ENCODE measurements at regions not wholly inside any gene's neighbourhood (a gene's known extent, or its start where the extent isn't known, plus 50 kb on each side); places are given as distances from the start of the nearest gene placed in this dataset.
"Not testable (repeated sequence)": the region's sequence is repeated elsewhere in the genome, so short reads cannot be mapped to it uniquely, and the experiment has no call there.

- no peaks in the 10 kb centered on the region for H3K27me3 ChIP-seq (ENCODE audit: control insufficient read depth in 3 of 3, insufficient read depth in 3 of 3, low read depth in 1 of 3, low read length in 3 of 3)
- H3K27ac ChIP-seq (replicated peaks; ENCODE audit: low read length): no peak overlapping the region
- no peak overlapping the region for H2BK15ac ChIP-seq (ENCODE audit: low read length)
- no peak overlapping the region for H2BK5ac ChIP-seq (ENCODE audit: low read length)
- no peak overlapping the region for H2AK5ac ChIP-seq (ENCODE audit: low read depth, low read length)
- no peak overlapping the region for H3K9ac ChIP-seq (ENCODE audit: low read depth, low read length, poor library complexity)
- WGBS, 2 donors (ENCODE audit: extremely low coverage in 2 of 2, insufficient read length in 2 of 2, insufficient replicate concordance in 1 of 2): no CpG with 5 or more reads among the region's 3 CpGs
- H3K4ac ChIP-seq (ENCODE audit: low read length): no peak overlapping the region
- H2AFZ ChIP-seq (ENCODE audit: low read length): no peak overlapping the region
- DNase-seq (ENCODE audit: low spot score): no peak
- H3K36me3 ChIP-seq (replicated peaks in 1 of 2; ENCODE audit: control insufficient read depth in 2 of 2, insufficient read depth in 2 of 2, low read length in 2 of 2): no peaks in the 10 kb centered on the region
- no peak overlapping the region for H3K23ac ChIP-seq (ENCODE audit: low read depth, low read length, poor library complexity)
- H2BK12ac ChIP-seq (ENCODE audit: low read length): no peak overlapping the region
- no peak overlapping the region for H3K14ac ChIP-seq (ENCODE audit: low read length)
- H3K79me1 ChIP-seq (ENCODE audit: low read depth, low read length): no peaks in the 10 kb centered on the region
- H2BK120ac ChIP-seq (ENCODE audit: low read depth, low read length): no peak overlapping the region
- H4K8ac ChIP-seq (ENCODE audit: low read depth, low read length): no peak overlapping the region
- no peak overlapping the region for H3K4me2 ChIP-seq (ENCODE audit: insufficient read depth, low read length, poor library complexity, severe bottlenecking)
- H3K4me1 ChIP-seq (ENCODE audit: control insufficient read depth in 2 of 2, insufficient read depth in 1 of 2, low read depth in 1 of 2, low read length in 2 of 2): peaks cover 0 to 3% of the 10 kb centered on the region in 2 donors
- H3K4me3 ChIP-seq (ENCODE audit: low read length in 2 of 2): no peak overlapping the region
- no peaks in the 10 kb centered on the region for H3K9me3 ChIP-seq (replicated peaks in 1 of 2; ENCODE audit: control insufficient read depth in 2 of 2, insufficient read depth in 1 of 2, low read depth in 1 of 2, low read length in 2 of 2)
- no peak overlapping the region for H4K91ac ChIP-seq (ENCODE audit: low read depth, low read length, poor library complexity)
- H3K18ac ChIP-seq (ENCODE audit: low read length): no peak overlapping the region
These were observed 1157.6 kb upstream of the SEMA6A start for GRCh38 chr5:117732264-117732663.

GRCh38 chr5:117731446-117731845 is 1156.8 kb upstream of the SEMA6A start:
- no peak overlapping the region for H4K91ac ChIP-seq (ENCODE audit: low read depth, low read length, poor library complexity)
- no peak overlapping the region for H2BK120ac ChIP-seq (ENCODE audit: low read depth, low read length)
- H3K4me2 ChIP-seq (ENCODE audit: insufficient read depth, low read length, poor library complexity, severe bottlenecking): no peak overlapping the region
- H3K36me3 ChIP-seq (replicated peaks in 1 of 2; ENCODE audit: control insufficient read depth in 2 of 2, insufficient read depth in 2 of 2, low read length in 2 of 2): no peaks in the 10 kb centered on the region
- no peak overlapping the region for H2AK5ac ChIP-seq (ENCODE audit: low read depth, low read length)
- no peaks in the 10 kb centered on the region for H3K9me3 ChIP-seq (replicated peaks in 1 of 2; ENCODE audit: control insufficient read depth in 2 of 2, insufficient read depth in 1 of 2, low read depth in 1 of 2, low read length in 2 of 2)
- H3K4me1 ChIP-seq (ENCODE audit: control insufficient read depth in 2 of 2, insufficient read depth in 1 of 2, low read depth in 1 of 2, low read length in 2 of 2): peaks cover 0 to 3% of the 10 kb centered on the region in 2 donors
- no peak overlapping the region for H2BK15ac ChIP-seq (ENCODE audit: low read length)
- no peak overlapping the region for H3K4me3 ChIP-seq (ENCODE audit: low read length in 2 of 2)
- no peak overlapping the region for H3K14ac ChIP-seq (ENCODE audit: low read length)
- no peak overlapping the region for H3K23ac ChIP-seq (ENCODE audit: low read depth, low read length, poor library complexity)
- no peak overlapping the region for H2BK5ac ChIP-seq (ENCODE audit: low read length)
- H2BK12ac ChIP-seq (ENCODE audit: low read length): no peak overlapping the region
- H2AFZ ChIP-seq (ENCODE audit: low read length): no peak overlapping the region
- no CpG with 5 or more reads among the region's 2 CpGs for WGBS, 2 donors (ENCODE audit: extremely low coverage in 2 of 2, insufficient read length in 2 of 2, insufficient replicate concordance in 1 of 2)
- no peak overlapping the region for H3K9ac ChIP-seq (ENCODE audit: low read depth, low read length, poor library complexity)
- no peak overlapping the region for H3K18ac ChIP-seq (ENCODE audit: low read length)
- DNase-seq (ENCODE audit: low spot score): no peak
- H3K4ac ChIP-seq (ENCODE audit: low read length): no peak overlapping the region
- no peak overlapping the region for H3K27ac ChIP-seq (replicated peaks; ENCODE audit: low read length)
- H3K27me3 ChIP-seq (ENCODE audit: control insufficient read depth in 3 of 3, insufficient read depth in 3 of 3, low read depth in 1 of 3, low read length in 3 of 3): no peaks in the 10 kb centered on the region
- H4K8ac ChIP-seq (ENCODE audit: low read depth, low read length): no peak overlapping the region
- H3K79me1 ChIP-seq (ENCODE audit: low read depth, low read length): no peaks in the 10 kb centered on the region

- WGBS, 2 donors (ENCODE audit: extremely low coverage in 2 of 2, insufficient read length in 2 of 2, insufficient replicate concordance in 1 of 2): no CpG with 5 or more reads among the region's 4 CpGs
- H3K4me2 ChIP-seq (ENCODE audit: insufficient read depth, low read length, poor library complexity, severe bottlenecking); H3K79me1 ChIP-seq (ENCODE audit: low read depth, low read length); H3K23ac ChIP-seq (ENCODE audit: low read depth, low read length, poor library complexity); DNase-seq (ENCODE audit: low spot score); H3K4me3 ChIP-seq (ENCODE audit: low read length in 2 of 2); H2AFZ ChIP-seq (ENCODE audit: low read length); H3K9me3 ChIP-seq (replicated peaks in 1 of 2; ENCODE audit: control insufficient read depth in 2 of 2, insufficient read depth in 1 of 2, low read depth in 1 of 2, low read length in 2 of 2); H2AK5ac ChIP-seq (ENCODE audit: low read depth, low read length); H3K36me3 ChIP-seq (replicated peaks in 1 of 2; ENCODE audit: control insufficient read depth in 2 of 2, insufficient read depth in 2 of 2, low read length in 2 of 2); H4K91ac ChIP-seq (ENCODE audit: low read depth, low read length, poor library complexity); H3K27me3 ChIP-seq (ENCODE audit: control insufficient read depth in 3 of 3, insufficient read depth in 3 of 3, low read depth in 1 of 3, low read length in 3 of 3); H3K4ac ChIP-seq (ENCODE audit: low read length); H2BK120ac ChIP-seq (ENCODE audit: low read depth, low read length); H3K4me1 ChIP-seq (ENCODE audit: control insufficient read depth in 2 of 2, insufficient read depth in 1 of 2, low read depth in 1 of 2, low read length in 2 of 2); H3K9ac ChIP-seq (ENCODE audit: low read depth, low read length, poor library complexity); H4K8ac ChIP-seq (ENCODE audit: low read depth, low read length); H3K14ac ChIP-seq (ENCODE audit: low read length); H2BK12ac ChIP-seq (ENCODE audit: low read length); H3K27ac ChIP-seq (replicated peaks; ENCODE audit: low read length); H2BK15ac ChIP-seq (ENCODE audit: low read length); H3K18ac ChIP-seq (ENCODE audit: low read length); H2BK5ac ChIP-seq (ENCODE audit: low read length): not testable (repeated sequence)
These were observed 1146.2 kb upstream of the SEMA6A start for GRCh38 chr5:117720784-117721183.

GRCh38 chr5:117719413-117719812 is 1144.8 kb upstream of the SEMA6A start:
- Histone ChIP-seq H3K79me1 (ENCODE audit: low read depth, low read length) (no peaks in the 10 kb centered on the region), H3K36me3 (replicated peaks in 1 of 2; ENCODE audit: control insufficient read depth in 2 of 2, insufficient read depth in 2 of 2, low read length in 2 of 2) (no peaks in the 10 kb centered on the region), H3K4ac (ENCODE audit: low read length) (no peak overlapping the region), H3K27me3 (ENCODE audit: control insufficient read depth in 3 of 3, insufficient read depth in 3 of 3, low read depth in 1 of 3, low read length in 3 of 3) (no peaks in the 10 kb centered on the region), H3K23ac (ENCODE audit: low read depth, low read length, poor library complexity) (no peak overlapping the region), H2AFZ (ENCODE audit: low read length) (no peak overlapping the region), H3K27ac (replicated peaks; ENCODE audit: low read length) (no peak overlapping the region), H2BK15ac (ENCODE audit: low read length) (no peak overlapping the region), H4K91ac (ENCODE audit: low read depth, low read length, poor library complexity) (no peak overlapping the region), H3K9me3 (replicated peaks in 1 of 2; ENCODE audit: control insufficient read depth in 2 of 2, insufficient read depth in 1 of 2, low read depth in 1 of 2, low read length in 2 of 2) (peaks cover 0 to 3% of the 10 kb centered on the region in 2 donors), H2BK120ac (ENCODE audit: low read depth, low read length) (no peak overlapping the region), H3K9ac (ENCODE audit: low read depth, low read length, poor library complexity) (no peak overlapping the region), H3K14ac (ENCODE audit: low read length) (no peak overlapping the region), H3K4me3 (ENCODE audit: low read length in 2 of 2) (no peak overlapping the region), H3K4me1 (ENCODE audit: control insufficient read depth in 2 of 2, insufficient read depth in 1 of 2, low read depth in 1 of 2, low read length in 2 of 2) (no peaks in the 10 kb centered on the region), H4K8ac (ENCODE audit: low read depth, low read length) (no peak overlapping the region), H2AK5ac (ENCODE audit: low read depth, low read length) (no peak overlapping the region), H2BK5ac (ENCODE audit: low read length) (no peak overlapping the region), H2BK12ac (ENCODE audit: low read length) (no peak overlapping the region), H3K4me2 (ENCODE audit: insufficient read depth, low read length, poor library complexity, severe bottlenecking) (no peak overlapping the region), H3K18ac (ENCODE audit: low read length) (no peak overlapping the region)
- DNase-seq (ENCODE audit: low spot score): no peak

Measured in neuronal stem cell (in vitro differentiated cells).